ENCODE measurements at regions not wholly inside any gene's neighbourhood (a gene's known extent, or its start where the extent isn't known, plus 50 kb on each side); places are given as distances from the start of the nearest gene placed in this dataset.
"Not testable (repeated sequence)": the region's sequence is repeated elsewhere in the genome, so short reads cannot be mapped to it uniquely, and the experiment has no call there.

- no peak for DNase-seq
Measured at GRCh38 chr3:137116619-137117018, 158.8 kb downstream of the IL20RB start.

DNA sequence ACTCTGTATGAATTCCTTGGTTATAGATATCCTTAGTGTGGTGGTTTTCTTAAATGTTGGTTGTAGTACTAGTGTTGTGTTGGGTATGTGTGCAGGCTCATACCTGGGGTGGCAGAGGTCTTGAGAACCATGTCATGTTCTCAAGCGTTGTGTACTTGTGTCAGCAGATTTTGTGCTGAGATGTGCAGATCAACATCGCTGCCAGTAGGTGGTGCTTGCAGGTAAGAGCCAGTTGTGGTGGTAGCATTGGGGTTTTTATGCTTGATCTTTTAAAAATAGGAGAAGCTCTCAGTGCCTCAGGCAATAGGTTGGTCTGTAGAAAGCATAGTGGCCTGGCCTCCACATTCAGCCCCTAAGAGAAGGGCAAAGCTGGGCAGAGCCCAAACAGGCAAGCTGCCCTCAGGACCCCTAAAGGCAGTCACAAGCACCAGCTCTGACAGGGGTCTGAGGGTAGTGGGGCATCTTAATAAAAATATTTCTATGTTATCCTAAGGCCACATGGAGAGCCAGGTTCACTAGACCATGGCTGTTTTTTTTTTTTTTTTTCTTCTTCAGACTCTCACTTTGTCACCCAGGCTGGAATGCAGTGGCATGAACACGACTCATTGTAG is 164.0 kb downstream of the IL20RB start:
- peak; percentile 48 for DNase-seq

GRCh38 chr3:137131081-137131480 is 173.3 kb downstream of the IL20RB start:
- DNase-seq = no peak

- peak; percentile 6 for DNase-seq
Measured at GRCh38 chr3:137134431-137134830, 176.6 kb downstream of the IL20RB start.

DNA sequence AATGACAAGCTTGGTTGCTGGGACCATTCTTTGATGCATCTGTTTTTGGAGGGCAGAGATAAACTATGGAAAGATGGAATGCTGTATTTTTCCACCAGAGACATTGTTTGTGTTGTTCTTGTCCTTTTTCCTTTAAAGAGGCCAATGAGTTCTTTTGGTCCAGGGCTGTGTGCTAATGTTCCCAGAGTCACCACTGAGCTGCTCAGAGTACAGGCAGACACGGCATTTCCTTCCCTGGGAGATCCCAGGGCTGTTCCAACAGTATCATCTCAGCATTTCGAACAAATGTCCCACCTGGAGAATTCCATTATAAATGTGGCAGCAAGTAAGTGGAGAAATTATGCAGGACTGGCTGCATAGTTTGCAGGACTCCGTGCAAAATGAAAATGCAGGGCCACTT is 190.6 kb downstream of the IL20RB start:
- DNase-seq = no peak

- no peak for DNase-seq
Measured at GRCh38 chr3:137148917-137149316, 191.1 kb downstream of the IL20RB start.

DNA sequence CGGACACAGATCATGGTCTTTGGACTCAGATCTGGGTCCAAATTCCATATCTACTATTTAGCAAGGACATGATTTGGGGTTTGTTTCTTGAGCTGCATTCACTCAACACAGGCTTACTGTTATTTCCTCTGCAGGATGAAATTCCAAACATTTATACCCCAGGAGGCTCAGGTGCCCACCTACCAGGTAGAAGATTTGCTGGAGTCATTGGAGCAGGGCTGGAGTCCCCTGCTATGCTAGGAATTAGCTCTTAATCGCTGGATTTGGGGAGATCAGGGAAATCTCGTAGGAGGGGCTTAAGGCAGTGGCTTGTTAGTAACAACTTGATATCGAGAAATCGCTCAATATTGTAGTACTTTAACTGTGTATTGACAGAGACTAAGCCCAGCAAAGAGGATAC is 193.0 kb downstream of the IL20RB start:
- DNase-seq = no peak

GRCh38 chr3:137153046-137153445 is 195.3 kb downstream of the IL20RB start:
- DNase-seq = not testable (repeated sequence)

GRCh38 chr3:137163241-137163871 is 205.6 kb downstream of the IL20RB start:
- peak; percentile 52 for DNase-seq

DNA sequence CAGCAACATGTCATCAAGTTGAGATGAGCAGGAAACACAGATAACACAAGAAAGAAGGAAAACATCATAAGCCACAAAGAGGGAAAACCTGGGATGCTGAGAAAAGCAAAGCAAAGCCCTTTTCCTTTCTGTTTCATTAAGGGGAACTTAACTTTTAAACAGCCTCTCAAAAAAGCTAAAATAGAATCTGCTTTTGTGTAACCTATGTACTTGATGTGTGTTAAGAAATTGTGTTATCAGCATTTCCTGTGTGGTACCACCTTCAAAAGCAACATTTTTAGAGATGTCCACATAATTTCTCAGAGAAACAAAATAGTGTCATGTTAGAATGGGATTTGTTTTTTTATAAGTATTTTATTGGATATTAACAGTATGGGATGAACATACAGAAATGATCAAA is 206.2 kb downstream of the IL20RB start:
- DNase-seq = no peak

DNA sequence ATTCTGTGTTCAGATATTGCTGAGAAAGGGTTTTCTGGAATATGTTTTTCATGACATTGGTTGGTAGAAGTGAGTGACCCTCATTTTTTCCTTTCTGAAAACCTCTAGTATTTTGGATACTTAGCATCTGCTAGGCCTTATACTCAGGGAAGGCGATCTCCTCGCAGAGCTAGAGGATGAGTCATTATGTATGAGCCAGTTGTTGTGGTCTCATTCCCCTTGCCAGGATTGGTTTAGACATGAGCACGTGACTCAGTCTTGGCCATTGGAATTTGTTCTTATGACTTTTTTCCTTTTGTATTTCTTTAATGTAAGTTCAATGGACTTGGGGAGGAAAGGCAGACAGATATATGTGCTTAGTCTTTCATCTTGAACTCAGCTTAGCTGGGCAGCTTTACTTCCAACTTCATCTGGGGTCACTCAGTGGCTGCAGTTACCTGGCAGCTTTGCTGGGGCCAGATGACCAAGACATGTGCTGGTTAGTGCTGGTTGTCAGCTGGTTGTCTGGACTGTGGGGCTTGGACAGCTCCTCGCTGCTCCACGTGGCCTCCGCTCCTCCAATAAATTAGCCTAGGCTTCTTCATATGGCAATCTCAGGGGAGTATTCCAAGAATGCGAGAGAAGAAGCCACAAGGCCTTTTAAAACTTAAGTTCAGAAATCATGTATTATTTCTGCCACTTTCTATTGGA is 207.5 kb downstream of the IL20RB start:
- no peak for DNase-seq

DNA sequence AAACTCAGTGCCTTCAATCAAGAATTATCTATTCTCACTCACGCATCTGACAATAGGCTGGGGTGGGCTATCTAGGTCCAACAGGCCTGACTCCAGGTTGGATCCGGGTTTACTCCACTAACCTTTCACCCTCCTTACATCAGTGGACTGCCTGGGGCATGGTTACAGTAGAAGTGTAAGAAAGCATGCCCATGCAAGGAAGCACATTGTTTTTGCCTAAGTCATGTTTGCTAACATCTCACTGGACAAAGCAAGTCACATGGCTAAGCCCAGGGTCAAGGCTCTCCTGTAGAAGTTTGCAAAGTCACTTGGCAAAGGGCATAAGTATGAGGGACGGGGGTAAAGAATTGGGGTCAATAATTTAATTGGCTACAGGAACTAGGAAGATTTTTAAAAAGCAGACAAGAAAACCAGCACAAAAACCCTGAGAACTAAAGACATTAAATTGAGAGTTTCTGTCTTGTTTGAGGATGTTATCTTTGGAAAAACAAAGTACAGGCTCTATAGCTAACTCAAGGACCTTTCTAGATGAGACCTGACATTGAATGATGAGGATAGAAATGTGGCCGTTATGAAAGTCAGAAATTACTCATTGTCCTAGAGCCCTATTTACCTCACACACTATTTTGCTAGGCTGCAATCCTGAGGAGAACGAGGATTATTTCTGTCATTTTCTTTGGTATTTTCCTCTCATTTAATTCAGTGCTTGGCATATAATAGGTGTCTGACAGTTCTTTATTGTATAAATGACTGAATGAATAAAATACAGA is 214.2 kb downstream of the IL20RB start:
- no peak for DNase-seq

DNA sequence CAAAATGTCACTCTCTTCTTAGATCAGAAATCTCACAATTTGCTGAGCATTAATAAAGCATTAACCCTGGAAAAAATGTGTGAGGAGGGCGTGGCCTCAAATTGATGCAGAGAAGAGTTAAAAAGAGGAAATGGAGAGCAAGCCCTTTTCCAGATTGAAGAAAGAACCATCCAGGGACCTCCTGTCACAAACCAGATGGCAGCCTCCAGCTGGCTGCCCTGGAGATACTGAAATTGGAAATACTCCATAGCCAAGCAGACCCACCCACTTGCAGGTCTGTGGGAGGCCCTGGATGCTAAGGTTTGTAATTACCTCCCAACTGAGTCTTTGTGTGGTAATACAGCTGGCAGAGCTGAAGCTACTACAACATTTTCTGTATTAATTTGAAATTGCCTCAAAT is 214.9 kb downstream of the IL20RB start:
- DNase-seq = no peak

- no peak for DNase-seq
Measured at GRCh38 chr3:137174514-137174913, 216.7 kb downstream of the IL20RB start.

DNA sequence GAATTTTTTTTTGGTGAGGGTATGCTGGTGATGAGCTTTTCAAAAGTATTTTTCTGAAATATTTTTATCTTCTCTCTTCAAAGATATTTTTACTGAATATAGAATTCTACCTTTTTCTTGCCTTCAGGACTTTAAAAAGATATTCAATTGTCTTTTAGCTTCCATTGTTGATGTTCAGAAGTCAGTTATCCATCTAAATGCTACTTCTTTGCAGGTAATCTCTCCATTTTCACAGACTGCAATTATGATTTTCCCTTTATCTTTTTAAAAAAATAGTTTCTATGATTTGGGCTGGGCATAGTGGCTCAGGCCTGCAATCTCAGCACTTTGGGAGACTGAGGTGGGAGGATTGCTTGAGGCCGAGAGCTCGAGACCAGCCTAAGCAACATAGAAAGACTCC is 222.4 kb downstream of the IL20RB start:
- no peak for DNase-seq

- DNase-seq = no peak
Measured at GRCh38 chr3:137191133-137191923, 233.5 kb downstream of the IL20RB start.

GRCh38 chr3:137191951-137192350 is 234.2 kb downstream of the IL20RB start:
- DNase-seq = no peak

GRCh38 chr3:137194301-137194700 is 236.5 kb downstream of the IL20RB start:
- no peak for DNase-seq

GRCh38 chr3:137198374-137198773 is 240.6 kb downstream of the IL20RB start:
- not testable (repeated sequence) for DNase-seq

GRCh38 chr3:137199678-137200077 is 241.9 kb downstream of the IL20RB start:
- no peak for DNase-seq

- DNase-seq = no peak
Measured at GRCh38 chr3:137201066-137201465, 243.3 kb downstream of the IL20RB start.

GRCh38 chr3:137202941-137203340 is 245.2 kb downstream of the IL20RB start:
- DNase-seq = no peak

Data from tongue (tissue), 1 donor.